ENCODE measurements at regions not wholly inside any gene's neighbourhood (a gene's known extent, or its start where the extent isn't known, plus 50 kb on each side); places are given as distances from the start of the nearest gene placed in this dataset.

- TF ChIP-seq ZBTB33 (IDR thresholded peaks at IDR 0.05; ENCODE audit: borderline replicate concordance, low read depth) (no peak), EZH2phosphoT487 (IDR thresholded peaks at IDR 0.05; ENCODE audit: borderline replicate concordance, low read depth) (no peak), USF1 (IDR thresholded peaks at IDR 0.05; ENCODE audit: borderline replicate concordance, low read depth) (no peak), GATA2 (CRISPR knock-in tag; IDR thresholded peaks at IDR 0.05) (no peak), GABPA (IDR thresholded peaks at IDR 0.05; ENCODE audit: low read depth) (no peak)
Measured at GRCh38 chr9:14395317-14396082, 81.6 kb upstream of the NFIB start (continued).

GRCh38 chr9:14393418-14393817 lies 79.5 kb upstream of the NFIB start:
- H4K20me1 ChIP-seq (ENCODE audit: insufficient read depth) = no peaks in the 10 kb centered on the region
- WGBS (ENCODE audit: low lambda C conversion rate) = 39% methylated on average over 2 of the region's 2 CpGs
- H3K9ac ChIP-seq = no peak overlapping the region
- no peak overlapping the region for H2AFZ ChIP-seq (ENCODE audit: low read depth)
- CTCF ChIA-PET = interaction anchor here (1.0 kb wide), 1 partner anchor 10 kb away, joined by 3 read pairs; no protein-coding TSS in a partner anchor
- H3K36me3 ChIP-seq (replicated peaks in 1 of 2; ENCODE audit: control insufficient read depth in 1 of 2, insufficient read depth in 2 of 2, low read length in 1 of 2) = no peaks in the 10 kb centered on the region
- no peak overlapping the region for H3K4me2 ChIP-seq
- H3F3A ChIP-seq (replicated peaks; ENCODE audit: insufficient read depth) = no peaks in the 10 kb centered on the region
- H3K9me3 ChIP-seq = no peaks in the 10 kb centered on the region
- DNase-seq = no peak
- no peaks in the 10 kb centered on the region for H3K27me3 ChIP-seq (ENCODE audit: insufficient read depth)
- no peak overlapping the region for H3K27ac ChIP-seq (ENCODE audit: low read depth in 2 of 2, low read length in 1 of 2)
- no peaks in the 10 kb centered on the region for H3K79me2 ChIP-seq (ENCODE audit: insufficient read depth)
- peaks cover 0 to 2% of the 10 kb centered on the region in 2 experiments; a peak in 1 of 4 replicates for H3K4me1 ChIP-seq (ENCODE audit: control insufficient read depth in 1 of 2, insufficient read depth in 2 of 2, low read depth in 1 of 2, low read length in 1 of 2)
- no peak overlapping the region for H3K4me3 ChIP-seq (ENCODE audit: low read depth in 2 of 2, low read length in 1 of 2)
- POLR2A ChIA-PET = no interaction called here
- no peaks in the 10 kb centered on the region for H3K9me2 ChIP-seq
- TF ChIP-seq MAX (IDR thresholded peaks at IDR 0.05; ENCODE audit: low read depth) (no peak), USF2 (IDR thresholded peaks at IDR 0.05; ENCODE audit: borderline replicate concordance, low read depth, low read length) (no peak), REST (IDR thresholded peaks at IDR 0.05; ENCODE audit: low read depth, low read length) (no peak), PBX3 (IDR thresholded peaks at IDR 0.05) (no peak), TAF1 (IDR thresholded peaks at IDR 0.05; ENCODE audit: borderline replicate concordance, low read depth, low read length) (no peak), FOSL2 (IDR thresholded peaks at IDR 0.05; ENCODE audit: borderline replicate concordance, low read depth) (no peak), EZH2phosphoT487 (IDR thresholded peaks at IDR 0.05; ENCODE audit: borderline replicate concordance, low read depth) (no peak), FOXJ3 (CRISPR knock-in tag; IDR thresholded peaks at IDR 0.05) (no peak), CTCF (IDR thresholded peaks at IDR 0.05) (no peak), SIN3A (IDR thresholded peaks at IDR 0.05; ENCODE audit: borderline replicate concordance, low read depth, low read length) (no peak), RAD21 (IDR thresholded peaks at IDR 0.05; ENCODE audit: low read length) (no peak), NFIC (IDR thresholded peaks at IDR 0.05; ENCODE audit: borderline replicate concordance) (no peak), USF1 (IDR thresholded peaks at IDR 0.05; ENCODE audit: borderline replicate concordance, low read depth) (no peak), NRF1 (IDR thresholded peaks at IDR 0.05; ENCODE audit: low read depth, low read length) (no peak), TCF12 (IDR thresholded peaks at IDR 0.05) (no peak)
